Muscle layer of duodenum (tissue), 2 donors: ENCODE measurements at regions not wholly inside any gene's neighbourhood (a gene's known extent, or its start where the extent isn't known, plus 50 kb on each side); places are given as distances from the start of the nearest gene placed in this dataset.
"Not testable (repeated sequence)": the region's sequence is repeated elsewhere in the genome, so short reads cannot be mapped to it uniquely, and the experiment has no call there.

Experiments
- H3K27ac ChIP-seq: one replicate; pipeline ENCODE4 v1.7.0; 2013; ENCODE audit warnings: mild to moderate bottlenecking, low read length
- H3K27me3 ChIP-seq: one replicate; pipeline ENCODE4 v1.7.0; 2013; ENCODE audit warnings: low read depth, mild to moderate bottlenecking, control low read depth, low read length
- H3K36me3 ChIP-seq, 2 donors: one replicate each; pipeline ENCODE4 v1.7.0; 2013; ENCODE audit warnings: low read length in 2 of 2, control low read depth in 1 of 2, mild to moderate bottlenecking in 1 of 2; ENCODE audit not compliant: insufficient read depth in 2 of 2, control insufficient read depth in 1 of 2
- H3K4me1 ChIP-seq, 2 donors: one replicate each; pipeline ENCODE4 v1.7.0; 2013; ENCODE audit warnings: low read length in 2 of 2, mild to moderate bottlenecking in 2 of 2, control low read depth in 1 of 2, moderate library complexity in 1 of 2; ENCODE audit not compliant: insufficient read depth in 2 of 2, control insufficient read depth in 1 of 2
- H3K4me3 ChIP-seq, 2 donors: one replicate each; pipeline ENCODE4 v1.7.0; 2013; ENCODE audit warnings: low read length in 2 of 2, low read depth in 1 of 2, mild to moderate bottlenecking in 1 of 2
- H3K9me3 ChIP-seq, 2 donors: one replicate each; pipeline ENCODE4 v1.7.0; 2013; ENCODE audit warnings: low read length in 2 of 2, control low read depth in 1 of 2, mild to moderate bottlenecking in 1 of 2; ENCODE audit not compliant: control insufficient read depth in 1 of 2
- donor health status: healthy.

GRCh38 chr21:25220954-25221353 lies 386.3 kb downstream of the MRPL39 start:
- Histone ChIP-seq H3K36me3 (no peaks in the 10 kb centered on the region), H3K9me3 (peaks cover 0 to 11% of the 10 kb centered on the region in 2 donors), H3K27me3 (no peaks in the 10 kb centered on the region), H3K4me3 (no peak overlapping the region), H3K27ac (no peak overlapping the region), H3K4me1 (no peaks in the 10 kb centered on the region)

GRCh38 chr21:25220169-25220568 lies 387.1 kb downstream of the MRPL39 start:
- Histone ChIP-seq H3K9me3 (peaks cover 0 to 11% of the 10 kb centered on the region in 2 donors), H3K36me3 (no peaks in the 10 kb centered on the region), H3K4me1 (no peaks in the 10 kb centered on the region), H3K4me3 (no peak overlapping the region), H3K27me3 (no peaks in the 10 kb centered on the region), H3K27ac (no peak overlapping the region)

- Histone ChIP-seq H3K27ac (no peak overlapping the region), H3K4me3 (no peak overlapping the region), H3K4me1 (no peaks in the 10 kb centered on the region), H3K36me3 (no peaks in the 10 kb centered on the region), H3K9me3 (peaks cover 0 to 3% of the 10 kb centered on the region in 2 donors), H3K27me3 (no peaks in the 10 kb centered on the region)
These were observed 391.4 kb downstream of the MRPL39 start for GRCh38 chr21:25215698-25216384.

DNA sequence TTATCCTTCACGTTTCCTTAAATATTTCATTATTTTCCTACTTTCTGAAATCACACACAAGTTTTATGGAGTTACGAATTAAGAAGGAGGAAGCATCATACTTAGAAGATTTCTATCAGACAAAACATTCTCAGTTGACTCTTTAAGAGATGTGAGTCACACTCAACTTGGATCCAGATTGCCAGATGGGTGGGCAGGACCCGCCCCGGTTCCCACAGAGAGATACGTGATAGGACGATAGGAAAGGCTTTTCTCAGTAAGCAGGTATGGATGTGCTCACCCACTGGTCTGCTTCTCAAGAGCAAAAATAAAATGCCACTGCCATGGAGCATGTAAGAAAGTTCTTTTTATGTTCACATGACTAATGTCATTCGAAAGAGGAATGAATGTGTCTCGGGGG lies 392.6 kb downstream of the MRPL39 start:
- H3K4me3 ChIP-seq = no peak overlapping the region
- H3K27me3 ChIP-seq = no peaks in the 10 kb centered on the region
- no peaks in the 10 kb centered on the region for H3K36me3 ChIP-seq
- H3K27ac ChIP-seq = no peak overlapping the region
- H3K9me3 ChIP-seq = no peaks in the 10 kb centered on the region
- H3K4me1 ChIP-seq = no peaks in the 10 kb centered on the region

GRCh38 chr21:25199944-25200343 lies 407.3 kb downstream of the MRPL39 start:
- peaks cover 0 to 6% of the 10 kb centered on the region in 2 donors for H3K9me3 ChIP-seq
- no peaks in the 10 kb centered on the region for H3K27me3 ChIP-seq
- no peaks in the 10 kb centered on the region for H3K4me1 ChIP-seq
- no peaks in the 10 kb centered on the region for H3K36me3 ChIP-seq
- H3K27ac ChIP-seq = no peak overlapping the region
- H3K4me3 ChIP-seq = no peak overlapping the region

DNA sequence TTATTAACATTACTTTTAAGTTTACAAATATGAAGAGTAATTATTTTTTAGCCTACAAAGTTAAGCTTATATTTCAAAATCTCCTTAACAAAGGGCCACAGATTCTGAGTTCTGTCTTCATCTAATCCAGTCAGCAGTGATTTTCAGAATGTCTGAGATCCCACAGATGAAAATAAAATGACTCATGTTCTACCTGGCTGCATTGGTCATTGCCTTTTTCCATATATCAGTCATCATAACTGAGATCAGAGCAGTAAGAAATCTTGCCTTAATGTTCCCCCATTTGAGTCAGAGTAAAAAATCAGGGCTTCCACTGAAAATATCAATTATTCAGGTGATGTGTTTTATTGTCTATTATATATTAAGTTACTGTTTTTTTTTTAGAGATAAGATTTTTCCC lies 416.1 kb downstream of the MRPL39 start:
- no peaks in the 10 kb centered on the region for H3K36me3 ChIP-seq
- no peaks in the 10 kb centered on the region for H3K27me3 ChIP-seq
- no peak overlapping the region for H3K27ac ChIP-seq
- no peaks in the 10 kb centered on the region for H3K9me3 ChIP-seq
- no peak overlapping the region for H3K4me3 ChIP-seq
- H3K4me1 ChIP-seq = no peaks in the 10 kb centered on the region

DNA sequence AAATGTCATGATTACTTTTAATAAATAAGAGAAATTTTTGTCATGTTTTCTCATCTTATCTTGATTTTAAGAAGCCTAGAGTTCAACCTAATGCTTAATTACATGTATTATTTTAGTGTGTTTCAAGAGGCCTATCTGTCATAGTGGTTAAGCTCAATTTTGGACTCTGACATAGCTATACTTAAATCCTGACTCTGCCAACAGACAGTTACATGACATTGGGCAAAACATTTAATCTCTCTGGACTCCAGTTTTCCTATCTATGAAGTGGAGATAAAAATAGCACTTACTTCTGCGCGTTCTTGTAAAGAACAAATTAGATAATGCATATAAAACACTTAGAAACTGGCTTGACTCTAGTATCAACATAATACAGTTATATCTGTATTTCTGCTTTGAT lies 417.8 kb downstream of the MRPL39 start:
- H3K27me3 ChIP-seq = no peaks in the 10 kb centered on the region
- H3K9me3 ChIP-seq = no peaks in the 10 kb centered on the region
- no peaks in the 10 kb centered on the region for H3K4me1 ChIP-seq
- no peak overlapping the region for H3K4me3 ChIP-seq
- no peaks in the 10 kb centered on the region for H3K36me3 ChIP-seq
- H3K27ac ChIP-seq = no peak overlapping the region

DNA sequence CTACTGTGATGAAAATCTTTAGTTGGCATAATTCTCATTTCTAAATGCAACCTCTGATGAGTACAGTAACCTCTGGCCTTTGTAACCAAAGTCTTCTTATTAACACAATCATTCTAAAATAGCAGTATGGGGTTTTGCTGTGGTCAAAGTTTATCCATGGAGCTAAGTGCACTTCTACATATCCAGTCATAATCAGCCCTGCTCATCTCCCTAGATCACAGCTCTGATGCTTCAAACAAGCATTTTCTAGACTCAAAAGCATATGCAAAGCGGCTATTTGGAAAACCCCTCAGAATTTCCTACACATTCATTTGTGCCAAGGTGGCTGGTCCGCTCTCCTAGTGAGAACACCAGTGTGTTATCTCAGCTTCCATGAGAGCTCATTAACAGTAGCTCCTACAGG lies 418.6 kb downstream of the MRPL39 start:
- no peaks in the 10 kb centered on the region for H3K36me3 ChIP-seq
- H3K4me1 ChIP-seq = no peaks in the 10 kb centered on the region
- H3K27me3 ChIP-seq = no peaks in the 10 kb centered on the region
- no peak overlapping the region for H3K27ac ChIP-seq
- H3K4me3 ChIP-seq = no peak overlapping the region
- H3K9me3 ChIP-seq = no peaks in the 10 kb centered on the region

GRCh38 chr21:25186273-25186672 lies 421.0 kb downstream of the MRPL39 start:
- H3K4me1 ChIP-seq = no peaks in the 10 kb centered on the region
- H3K27ac ChIP-seq = no peak overlapping the region
- H3K9me3 ChIP-seq = no peaks in the 10 kb centered on the region
- no peaks in the 10 kb centered on the region for H3K36me3 ChIP-seq
- H3K4me3 ChIP-seq = no peak overlapping the region
- H3K27me3 ChIP-seq = no peaks in the 10 kb centered on the region

DNA sequence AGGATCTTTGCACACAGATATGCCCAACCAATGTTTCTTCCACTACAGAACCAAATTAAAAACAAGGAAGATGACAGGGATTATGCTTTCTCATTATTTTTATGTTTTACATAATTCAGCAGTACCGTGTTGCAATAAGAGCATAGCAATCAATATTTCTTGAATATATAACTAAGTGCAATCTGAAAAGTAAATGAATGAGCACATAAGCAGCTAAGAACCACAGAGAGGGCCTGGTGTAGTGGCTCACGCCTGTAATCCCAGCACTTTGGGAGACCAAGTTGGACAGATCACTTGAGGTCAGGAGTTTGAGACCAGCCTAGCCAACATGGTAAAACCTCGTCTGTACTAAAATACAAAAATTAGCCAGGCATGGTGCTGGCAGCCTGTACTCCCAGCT lies 423.7 kb downstream of the MRPL39 start:
- Histone ChIP-seq H3K36me3 (no peaks in the 10 kb centered on the region), H3K4me1 (no peaks in the 10 kb centered on the region), H3K4me3 (no peak overlapping the region), H3K9me3 (no peaks in the 10 kb centered on the region), H3K27ac (no peak overlapping the region), H3K27me3 (no peaks in the 10 kb centered on the region)

- not testable (repeated sequence) for H3K9me3 ChIP-seq, H3K27ac ChIP-seq
These were observed 425.6 kb downstream of the MRPL39 start for GRCh38 chr21:25181690-25182089.

DNA sequence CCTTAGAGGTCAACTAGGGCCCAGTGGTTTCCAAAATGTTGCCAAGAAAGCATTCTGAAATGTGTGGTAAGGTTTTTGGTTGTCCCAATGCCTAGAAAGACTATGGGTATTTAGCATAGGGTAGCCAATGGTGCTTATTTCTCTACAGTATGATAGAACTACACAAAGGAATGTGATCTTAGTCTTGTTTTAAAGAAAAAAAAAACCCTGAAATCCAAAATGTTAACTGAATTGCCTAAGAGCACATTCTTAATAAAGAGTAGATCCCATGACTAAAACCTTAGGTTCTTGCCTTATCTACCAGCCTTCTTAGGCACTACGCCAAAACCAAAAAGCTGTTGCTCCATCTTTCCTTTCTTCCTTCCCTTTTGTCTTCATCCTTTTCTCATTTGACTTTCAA lies 428.2 kb downstream of the MRPL39 start:
- Histone ChIP-seq H3K9me3 (no peaks in the 10 kb centered on the region), H3K36me3 (no peaks in the 10 kb centered on the region), H3K27ac (no peak overlapping the region), H3K4me3 (no peak overlapping the region), H3K27me3 (no peaks in the 10 kb centered on the region), H3K4me1 (no peaks in the 10 kb centered on the region)

More at GRCh38 chr21:25181690-25182089, 425.6 kb downstream of the MRPL39 start:
- H3K4me1 ChIP-seq, H3K4me3 ChIP-seq, H3K27me3 ChIP-seq, H3K36me3 ChIP-seq: not testable (repeated sequence)
